ENCODE measurements at regions not wholly inside any gene's neighbourhood (a gene's known extent, or its start where the extent isn't known, plus 50 kb on each side); places are given as distances from the start of the nearest gene placed in this dataset.

GRCh38 chr13:69580255-69580654, 527.4 kb upstream of the ATXN8OS start:
- TF ChIP-seq POLR2A (IDR thresholded peaks at IDR 0.05; ENCODE audit: low read depth, low read length) = no peak
- no peak for TF ChIP-seq POLR2AphosphoS5 (IDR thresholded peaks at IDR 0.05; ENCODE audit: low read depth, low read length)
- no peak for TF ChIP-seq TAF1 (IDR thresholded peaks at IDR 0.05; ENCODE audit: low read depth, low read length)
- no peak for TF ChIP-seq POU2F2 (IDR thresholded peaks at IDR 0.05; ENCODE audit: low read depth, low read length)
- TF ChIP-seq SPI1 (IDR thresholded peaks at IDR 0.05; ENCODE audit: low read depth, low read length) = no peak
- no peak for TF ChIP-seq PAX5 (IDR thresholded peaks at IDR 0.05; ENCODE audit: insufficient read depth, low read length, severe bottlenecking)
